Fibroblast of pulmonary artery (primary cell): ENCODE measurements at regions not wholly inside any gene's neighbourhood (a gene's known extent, or its start where the extent isn't known, plus 50 kb on each side); places are given as distances from the start of the nearest gene placed in this dataset.

Source experiments
- DNase-seq: peaks from one replicate; pipeline ENCODE4 v3.0.0-alpha.2; 2010; ENCODE audit warnings: low read depth
- H3K4me3 ChIP-seq: replicated peaks from 2 replicates; pipeline ENCODE4 v1.5.1; 2011; ENCODE audit warnings: low read depth, mild to moderate bottlenecking, control low read depth, low read length, moderate library complexity
- CTCF ChIP-seq: IDR thresholded peaks from 2 replicates; pipeline ENCODE4 v1.5.1; 2011; ENCODE audit warnings: mild to moderate bottlenecking, control low read depth, low read length, inconsistent platforms; ENCODE audit errors: missing control alignments

- TF ChIP-seq CTCF = no peak
- H3K4me3 ChIP-seq = no peak overlapping the region
- no peak for DNase-seq
These were observed 51.1 kb upstream of the PODXL start for GRCh38 chr7:131607291-131608115.

- no peak for TF ChIP-seq CTCF
- H3K4me3 ChIP-seq = no peak overlapping the region
- DNase-seq = no peak
These were observed 50.2 kb upstream of the PODXL start for GRCh38 chr7:131606346-131607290.
